HL-60 (cell line): ENCODE measurements at regions not wholly inside any gene's neighbourhood (a gene's known extent, or its start where the extent isn't known, plus 50 kb on each side); places are given as distances from the start of the nearest gene placed in this dataset.

Experiments
- DNase-seq, 2 experiments: peaks; one replicate each; pipeline ENCODE4 v3.0.0-alpha.2; 2010 to 2020; ENCODE audit warnings: low read depth in 1 of 2, low spot score in 1 of 2
- H3K27ac ChIP-seq: fragments of 250-450 bp; sonication (Bioruptor Pico); replicated peaks from 2 replicates; pipeline ENCODE4 v1.5.1; 2020; ENCODE audit warnings: mild to moderate bottlenecking, moderate library complexity
- H3K27me3 ChIP-seq: fragments of 250-450 bp; sonication (Bioruptor Pico); 2 replicates; pipeline ENCODE4 v1.5.1; 2021; ENCODE audit warnings: mild to moderate bottlenecking, moderate library complexity; ENCODE audit not compliant: insufficient read depth, poor library complexity, severe bottlenecking
- H3K4me3 ChIP-seq: replicated peaks from 2 replicates; pipeline ENCODE4 v1.5.1; 2011; ENCODE audit warnings: mild to moderate bottlenecking, control low read depth, low read length; ENCODE audit not compliant: insufficient read depth
- CTCF ChIP-seq: IDR thresholded peaks from one replicate; pipeline ENCODE4 v1.5.1; 2011; ENCODE audit warnings: low read length, control low read depth, inconsistent platforms; ENCODE audit not compliant: insufficient read depth
- GABPA ChIP-seq: IDR thresholded peaks from 2 replicates; pipeline ENCODE4 v1.6.1; 2012; ENCODE audit warnings: low read depth
- POLR2AphosphoS5 ChIP-seq: IDR thresholded peaks from 2 replicates; pipeline ENCODE4 v1.6.1; 2012; ENCODE audit warnings: low read depth
- REST ChIP-seq: IDR thresholded peaks from 2 replicates; pipeline ENCODE4 v1.6.1; 2012; ENCODE audit warnings: low read depth; ENCODE audit not compliant: insufficient replicate concordance
- SPI1 ChIP-seq: IDR thresholded peaks from 2 replicates; pipeline ENCODE4 v1.6.1; 2012; ENCODE audit warnings: low read depth, mild to moderate bottlenecking, borderline replicate concordance

- H3K4me3 ChIP-seq: no peak overlapping the region
- TF ChIP-seq POLR2AphosphoS5 (no peak), GABPA (no peak), CTCF (no peak)
- H3K27ac ChIP-seq: no peak overlapping the region
- H3K27me3 ChIP-seq: no peaks in the 10 kb centered on the region
- no peak for DNase-seq
These were observed 101.2 kb downstream of the HDGFL1 start for GRCh38 chr6:22670605-22671004.

- Histone ChIP-seq H3K4me3 (no peak overlapping the region), H3K27me3 (no peaks in the 10 kb centered on the region), H3K27ac (no peak overlapping the region)
- no peak for DNase-seq
- TF ChIP-seq POLR2AphosphoS5 (no peak), SPI1 (no peak), CTCF (no peak), REST (no peak), GABPA (no peak)
These were observed 104.1 kb downstream of the HDGFL1 start for GRCh38 chr6:22673474-22673873.

DNA sequence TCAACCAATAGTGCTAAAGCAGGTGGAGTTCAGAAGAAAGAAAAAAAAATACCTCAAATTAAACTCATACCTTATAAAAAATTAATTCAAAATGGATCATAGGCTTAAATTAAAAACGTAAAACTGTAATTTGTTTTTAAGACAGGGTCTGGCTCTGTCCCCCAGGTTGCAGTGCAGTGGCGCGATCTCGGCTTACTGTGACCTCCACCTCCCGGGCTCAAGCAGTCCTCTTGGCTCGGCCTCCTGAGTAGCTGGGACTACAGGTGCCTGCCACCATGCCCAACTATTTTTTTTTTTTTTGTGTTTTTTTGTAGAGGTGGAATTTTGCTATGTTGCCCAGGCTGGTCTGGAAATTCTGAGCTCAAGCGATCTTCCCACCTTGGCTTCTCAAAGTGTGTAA, 111.6 kb downstream of the HDGFL1 start:
- DNase-seq: no peak
- H3K4me3 ChIP-seq: no peak overlapping the region
- TF ChIP-seq SPI1 (no peak), GABPA (no peak), REST (no peak), POLR2AphosphoS5 (no peak), CTCF (no peak)
- H3K27ac ChIP-seq: no peak overlapping the region
- H3K27me3 ChIP-seq: no peaks in the 10 kb centered on the region

GRCh38 chr6:22681761-22682160, 112.4 kb downstream of the HDGFL1 start:
- no peak overlapping the region for H3K27ac ChIP-seq
- no peak for TF ChIP-seq CTCF
- no peak for TF ChIP-seq GABPA
- no peak for TF ChIP-seq SPI1
- TF ChIP-seq REST: no peak
- no peak for TF ChIP-seq POLR2AphosphoS5
- H3K4me3 ChIP-seq: no peak overlapping the region
- DNase-seq: no peak
- no peaks in the 10 kb centered on the region for H3K27me3 ChIP-seq
